Bronchial epithelial cell (primary cell): ENCODE measurements at regions not wholly inside any gene's neighbourhood (a gene's known extent, or its start where the extent isn't known, plus 50 kb on each side); places are given as distances from the start of the nearest gene placed in this dataset.
"Not testable (repeated sequence)": the region's sequence is repeated elsewhere in the genome, so short reads cannot be mapped to it uniquely, and the experiment has no call there.

Experiments used
- DNase-seq: peaks from one replicate; pipeline ENCODE4 v3.0.0-alpha.2; 2010; ENCODE audit warnings: low read depth
- FAIRE-seq: peaks from 2 replicates; lab custom pipeline; 2011; peaks lifted over from hg19 to GRCh38; lab: Jason Lieb, UNC
- H3K27me3 ChIP-seq: 2 replicates; pipeline ENCODE4 v1.5.1; 2011; ENCODE audit warnings: low read length; ENCODE audit not compliant: control insufficient read depth, insufficient read depth
- H3K36me3 ChIP-seq: 2 replicates; pipeline ENCODE4 v1.5.1; 2011; ENCODE audit warnings: low read length; ENCODE audit not compliant: control insufficient read depth, insufficient read depth
- H3K4me3 ChIP-seq: 2 replicates; pipeline ENCODE4 v1.5.1; 2011; ENCODE audit warnings: mild to moderate bottlenecking, low read depth, low read length, control low read depth
- CTCF ChIP-seq: IDR thresholded peaks from 2 replicates; pipeline ENCODE4 v1.5.1; 2011; ENCODE audit warnings: mild to moderate bottlenecking, moderate library complexity, low read length, control low read depth, inconsistent platforms; ENCODE audit not compliant: insufficient read depth, severe bottlenecking

- peak; percentile 4 for DNase-seq
Measured at GRCh38 chr9:29439961-29440360, 1866.7 kb upstream of the C9orf72 start.

GRCh38 chr9:29440449-29440848 is 1867.2 kb upstream of the C9orf72 start:
- no peak for FAIRE-seq
- no peaks in the 10 kb centered on the region for H3K27me3 ChIP-seq
- no peak overlapping the region for H3K4me3 ChIP-seq
- no peak for TF ChIP-seq CTCF
- DNase-seq: no peak
- H3K36me3 ChIP-seq: no peaks in the 10 kb centered on the region

More at GRCh38 chr9:29439961-29440360, 1866.7 kb upstream of the C9orf72 start:
- Histone ChIP-seq H3K27me3 (no peaks in the 10 kb centered on the region), H3K4me3 (no peak overlapping the region), H3K36me3 (no peaks in the 10 kb centered on the region)
- FAIRE-seq: no peak
- TF ChIP-seq CTCF: no peak

GRCh38 chr9:29445751-29446150 is 1872.5 kb upstream of the C9orf72 start:
- H3K27me3 ChIP-seq: no peaks in the 10 kb centered on the region
- no peak for FAIRE-seq
- no peak overlapping the region for H3K4me3 ChIP-seq
- no peaks in the 10 kb centered on the region for H3K36me3 ChIP-seq
- TF ChIP-seq CTCF: no peak
- DNase-seq: no peak

GRCh38 chr9:29449306-29449705 is 1876.0 kb upstream of the C9orf72 start:
- Histone ChIP-seq H3K36me3 (no peaks in the 10 kb centered on the region), H3K27me3 (no peaks in the 10 kb centered on the region), H3K4me3 (no peak overlapping the region)
- no peak for FAIRE-seq
- DNase-seq: no peak
- TF ChIP-seq CTCF: no peak

- FAIRE-seq, DNase-seq: not testable (repeated sequence)
Measured at GRCh38 chr9:29450343-29450875, 1877.1 kb upstream of the C9orf72 start.

GRCh38 chr9:29456940-29457339 is 1883.7 kb upstream of the C9orf72 start:
- no peaks in the 10 kb centered on the region for H3K27me3 ChIP-seq
- DNase-seq (no peak), FAIRE-seq (no peak)

More at GRCh38 chr9:29450343-29450875, 1877.1 kb upstream of the C9orf72 start:
- not testable (repeated sequence) for H3K36me3 ChIP-seq, H3K4me3 ChIP-seq, H3K27me3 ChIP-seq

More at GRCh38 chr9:29456940-29457339, 1883.7 kb upstream of the C9orf72 start:
- H3K36me3 ChIP-seq: no peaks in the 10 kb centered on the region
- TF ChIP-seq CTCF: no peak
- H3K4me3 ChIP-seq: no peak overlapping the region
